Gastrocnemius medialis (tissue), 4 donors: ENCODE measurements at regions not wholly inside any gene's neighbourhood (a gene's known extent, or its start where the extent isn't known, plus 50 kb on each side); places are given as distances from the start of the nearest gene placed in this dataset.

ENCODE experiments used
- CTCF ChIP-seq, 5 experiments: fragments of 450-650 bp in 3 of 5; fragments of 200-600 bp in 2 of 5; sonication (generic) in 2 of 5; IDR thresholded peaks in 4 of 5; conservative IDR thresholded peaks in 1 of 5; 1 replicate in 4 of 5; 2 replicates in 1 of 5; pipeline ENCODE4 v1.5.1; 2016 to 2019; ENCODE audit warnings: antibody characterized with exemption in 5 of 5, mild to moderate bottlenecking in 3 of 5, moderate library complexity in 3 of 5
- POLR2A ChIP-seq, 2 donors: fragments of 450-650 bp; IDR thresholded peaks; one replicate each; pipeline ENCODE4 v1.6.1; 2017; ENCODE audit warnings: antibody characterized with exemption in 2 of 2, mild to moderate bottlenecking in 2 of 2, moderate library complexity in 2 of 2

GRCh38 chr1:218985424-218985984 lies 188.2 kb upstream of the LYPLAL1 start:
- TF ChIP-seq POLR2A (IDR thresholded peaks at IDR 0.05) (no peak), CTCF (IDR thresholded peaks at IDR 0.05 in 4 of 5, conservative IDR thresholded peaks at IDR 0.05 in 1 of 5) (no peak)
